WTC11 (cell line): ENCODE measurements at regions not wholly inside any gene's neighbourhood (a gene's known extent, or its start where the extent isn't known, plus 50 kb on each side); places are given as distances from the start of the nearest gene placed in this dataset.

Experiments
- CTCF ChIP-seq: fragments of 200-600 bp; IDR thresholded peaks from 2 replicates; pipeline ENCODE4 v1.8.0; 2022; ENCODE audit warnings: antibody characterized with exemption
- JUN ChIP-seq: sonication (generic); formaldehyde crosslinking; IDR thresholded peaks from 2 replicates; pipeline ENCODE4 v1.8.0; 2023; ENCODE audit warnings: mild to moderate bottlenecking, missing genetic modification reagents
- TEAD1 ChIP-seq: sonication (generic); formaldehyde crosslinking; IDR thresholded peaks from 2 replicates; pipeline ENCODE4 v1.8.0; 2022; ENCODE audit warnings: mild to moderate bottlenecking, missing genetic modification reagents
- TP53 ChIP-seq: sonication (generic); formaldehyde crosslinking; IDR thresholded peaks from 2 replicates; pipeline ENCODE4 v1.8.1; 2023; ENCODE audit warnings: mild to moderate bottlenecking, missing genetic modification reagents
- ZNF396 ChIP-seq: fragments of 250-450 bp; sonication (Bioruptor Pico); IDR thresholded peaks from 2 replicates; pipeline ENCODE4 v1.8.0; 2021; ENCODE audit warnings: mild to moderate bottlenecking, moderate library complexity, borderline replicate concordance

GRCh38 chr10:125510998-125511397, 172.0 kb downstream of the TEX36 start:
- TF ChIP-seq JUN (no peak), TP53 (CRISPR knock-in tag) (no peak), TEAD1 (CRISPR knock-in tag) (no peak), ZNF396 (CRISPR knock-in tag) (no peak), CTCF (no peak)
